ENCODE measurements at regions not wholly inside any gene's neighbourhood (a gene's known extent, or its start where the extent isn't known, plus 50 kb on each side); places are given as distances from the start of the nearest gene placed in this dataset.
"Not testable (repeated sequence)": the region's sequence is repeated elsewhere in the genome, so short reads cannot be mapped to it uniquely, and the experiment has no call there.

- no peak for DNase-seq
These were observed 280.3 kb upstream of the NUDT12 start for GRCh38 chr5:103842936-103843335.

- DNase-seq: peak; percentile 52
These were observed 278.0 kb upstream of the NUDT12 start for GRCh38 chr5:103840600-103840999.

- no peak for DNase-seq
These were observed 271.6 kb upstream of the NUDT12 start for GRCh38 chr5:103834216-103834615.

GRCh38 chr5:103829585-103829984 lies 267.0 kb upstream of the NUDT12 start:
- no peak for DNase-seq

- DNase-seq: no peak
These were observed 265.4 kb upstream of the NUDT12 start for GRCh38 chr5:103827976-103828375.

- no peak for DNase-seq
These were observed 258.8 kb upstream of the NUDT12 start for GRCh38 chr5:103821361-103821760.

- DNase-seq: peak; percentile 63
These were observed 246.0 kb upstream of the NUDT12 start for GRCh38 chr5:103808464-103809106.

GRCh38 chr5:103804711-103805110 lies 242.1 kb upstream of the NUDT12 start:
- DNase-seq: peak; percentile 67

GRCh38 chr5:103801681-103802080 lies 239.1 kb upstream of the NUDT12 start:
- DNase-seq: peak; percentile 59

- peak; percentile 63 for DNase-seq
These were observed 238.3 kb upstream of the NUDT12 start for GRCh38 chr5:103800741-103801495.

GRCh38 chr5:103793595-103794182 lies 231.1 kb upstream of the NUDT12 start:
- DNase-seq: no peak

GRCh38 chr5:103785569-103785968 lies 223.0 kb upstream of the NUDT12 start:
- DNase-seq: peak; percentile 28

- DNase-seq: no peak
These were observed 221.1 kb upstream of the NUDT12 start for GRCh38 chr5:103783669-103784068.

GRCh38 chr5:103780794-103781193 lies 218.2 kb upstream of the NUDT12 start:
- DNase-seq: no peak

GRCh38 chr5:103774721-103775120 lies 212.1 kb upstream of the NUDT12 start:
- peak; percentile 37 for DNase-seq

GRCh38 chr5:103772248-103772647 lies 209.7 kb upstream of the NUDT12 start:
- no peak for DNase-seq

- DNase-seq: no peak
These were observed 201.8 kb upstream of the NUDT12 start for GRCh38 chr5:103764403-103764802.

- no peak for DNase-seq
These were observed 196.4 kb upstream of the NUDT12 start for GRCh38 chr5:103758996-103759395.

- no peak for DNase-seq
These were observed 193.4 kb upstream of the NUDT12 start for GRCh38 chr5:103755974-103756373.

- DNase-seq: no peak
These were observed 182.9 kb upstream of the NUDT12 start for GRCh38 chr5:103745353-103746065.

- peak; percentile 71 for DNase-seq
These were observed 181.6 kb upstream of the NUDT12 start for GRCh38 chr5:103744159-103744558.

- no peak for DNase-seq
These were observed 180.8 kb upstream of the NUDT12 start for GRCh38 chr5:103743421-103743820.

- no peak for DNase-seq
These were observed 179.4 kb upstream of the NUDT12 start for GRCh38 chr5:103741984-103742383.

- not testable (repeated sequence) for DNase-seq
These were observed 173.8 kb upstream of the NUDT12 start for GRCh38 chr5:103736343-103736742.
